K562 (cell line): ENCODE measurements at regions not wholly inside any gene's neighbourhood (a gene's known extent, or its start where the extent isn't known, plus 50 kb on each side); places are given as distances from the start of the nearest gene placed in this dataset.

Source experiments
- ATAC-seq: fragments of 200-7000 bp; cut with Tn5 transposase; 3 replicates; pipeline ENCODE4 v1.9.1; 2020; ENCODE audit warnings: moderate library complexity
- BruUV-seq: library from RNA; stranded (reverse); fragments of 400-500 nt; replicated peaks from 2 replicates; lab custom pipeline; 2021; lab: Mats Ljungman, UMichigan
- CTCF ChIA-PET: fragments of 300-600 bp; formaldehyde crosslinking; extraction: SDS; loops from one replicate; lab custom pipeline; 2021; ENCODE audit warnings: low intra/inter-chr PET ratio; lab: Yijun Ruan, JAX
- POLR2A ChIA-PET: fragments of 300-600, 350-650 bp; sonication (Branson Sonifier 250); formaldehyde crosslinking; extraction: SDS; loops from one replicate; lab custom pipeline; 2021; ENCODE audit warnings: antibody characterized with exemption, inconsistent platforms; lab: Yijun Ruan, JAX
- DNase-seq, 4 experiments: peaks; one replicate each; pipeline versions ENCODE4 v3.0.0 to v3.0.0-alpha.2; 2011 to 2018; ENCODE audit warnings: low spot score in 3 of 4, mixed read lengths in 3 of 4; ENCODE audit errors: extremely low read depth in 1 of 4
- FAIRE-seq: peaks from 2 replicates; lab custom pipeline; 2011; peaks lifted over from hg19 to GRCh38; lab: Jason Lieb, UNC
- H2AFZ ChIP-seq: 2 replicates; pipeline ENCODE4 v1.6.0; 2011; ENCODE audit warnings: low read depth, low read length, control low read depth, inconsistent platforms
- H3K27ac ChIP-seq: fragments of 200-600 bp; 3 replicates; pipeline ENCODE4 v1.8.0; 2011; ENCODE audit warnings: low read depth, mild to moderate bottlenecking, control low read depth, inconsistent platforms, low read length, moderate library complexity, mixed read lengths; ENCODE audit errors: extremely low read depth
- H3K27me3 ChIP-seq, 2 experiments: fragments of 300-600 bp in 1 of 2; 2 replicates in 1 of 2; 3 replicates in 1 of 2; pipeline versions ENCODE4 v1.6.0 to v1.8.0; 2011; ENCODE audit warnings: inconsistent platforms in 2 of 2, low read length in 2 of 2, mild to moderate bottlenecking in 1 of 2, mixed read lengths in 1 of 2, moderate library complexity in 1 of 2; ENCODE audit not compliant: control insufficient read depth in 2 of 2, insufficient read depth in 2 of 2
- H3K36me3 ChIP-seq: fragments of 300-600 bp; 3 replicates; pipeline ENCODE4 v1.8.0; 2011; ENCODE audit warnings: mild to moderate bottlenecking, low read length, inconsistent platforms; ENCODE audit not compliant: control insufficient read depth, insufficient read depth
- H3K4me1 ChIP-seq, 2 experiments: fragments of 200-600 bp in 1 of 2; replicated peaks in 1 of 2; 2 replicates in 1 of 2; 3 replicates in 1 of 2; pipeline versions ENCODE4 v1.5.1 to v1.8.0; 2011; ENCODE audit warnings: inconsistent platforms in 2 of 2, low read length in 2 of 2, mild to moderate bottlenecking in 1 of 2, mixed read lengths in 1 of 2, moderate library complexity in 1 of 2; ENCODE audit not compliant: control insufficient read depth in 2 of 2, insufficient read depth in 2 of 2
- H3K4me2 ChIP-seq: 2 replicates; pipeline ENCODE4 v1.6.1; 2011; ENCODE audit warnings: low read length, control low read depth, inconsistent platforms, mixed read lengths; ENCODE audit not compliant: insufficient read depth
- H3K4me3 ChIP-seq: fragments of 200-600 bp; sonication (generic), shearing (Covaris generic); 2 replicates; pipeline ENCODE4 v1.5.1; 2016; ENCODE audit warnings: control low read depth, inconsistent platforms
- H3K79me2 ChIP-seq: fragments of 200-600 bp; 3 replicates; pipeline ENCODE4 v1.8.0; 2011; ENCODE audit warnings: low read length, inconsistent platforms; ENCODE audit not compliant: control insufficient read depth, insufficient read depth
- H3K9ac ChIP-seq, 2 experiments: 2 replicates each; pipeline versions ENCODE4 v1.6.0 to v1.6.1; 2011; ENCODE audit warnings: low read depth in 2 of 2, low read length in 2 of 2, control low read depth in 1 of 2, inconsistent platforms in 1 of 2, mild to moderate bottlenecking in 1 of 2, mixed read lengths in 1 of 2; ENCODE audit not compliant: insufficient read depth in 1 of 2
- H3K9me1 ChIP-seq: one replicate; pipeline ENCODE4 v1.6.0; 2011; ENCODE audit warnings: inconsistent platforms, mild to moderate bottlenecking, low read length, moderate library complexity; ENCODE audit not compliant: control insufficient read depth, insufficient read depth
- H3K9me3 ChIP-seq: replicated peaks from 2 replicates; pipeline ENCODE4 v1.5.1; 2011; ENCODE audit warnings: low read depth, low read length, inconsistent platforms; ENCODE audit not compliant: control insufficient read depth, insufficient read depth
- H4K20me1 ChIP-seq: replicated peaks from 2 replicates; pipeline ENCODE4 v1.6.1; 2011; ENCODE audit warnings: low read length, inconsistent platforms, mixed read lengths; ENCODE audit not compliant: control insufficient read depth, insufficient read depth
- GABPA ChIP-seq: fragments of 200-800 bp; sonication (Bioruptor generic); conservative IDR thresholded peaks from 2 replicates; pipeline ENCODE4 v1.6.1; 2016; ENCODE audit warnings: low read depth, missing genetic modification characterization, missing compliant biosample characterization
- MTA3 ChIP-seq: fragments of 450-650 bp; formaldehyde crosslinking; IDR thresholded peaks from 2 replicates; pipeline ENCODE4 v1.6.1; 2017; ENCODE audit warnings: mild to moderate bottlenecking, borderline replicate concordance
- WGBS: fragments of 100-300 bp; shearing (Covaris generic); methylation state at CpG from one replicate; pipeline ENCODE4 v1.1.6; 2016; ENCODE audit warnings: low coverage, mixed read lengths; ENCODE audit not compliant: insufficient coverage; ENCODE audit errors: missing lambda C conversion rate; 5-methylcytosine and 5-hydroxymethylcytosine counted together
- in situ Hi-C: fragments of 300-500 bp; cut with MboI; formaldehyde crosslinking; loops from 4 replicates; pipeline ENCODE4 v1.15.0; 2018; ENCODE audit warnings: inconsistent platforms, mixed read lengths
- intact Hi-C: fragments of 100-400 bp; cut with micrococcal nuclease; formaldehyde crosslinking; loops from 2 replicates; pipeline ENCODE4 v1.14.2; 2022
- TF ChIP-seq, protein P1 (sequence below): fragments of 450-650 bp; IDR thresholded peaks from 2 replicates; pipeline ENCODE4 v1.6.1; 2018; ENCODE audit not compliant: partially characterized antibody
- TF ChIP-seq, protein P2 (sequence below): fragments of 450-650 bp; IDR thresholded peaks from 2 replicates; pipeline ENCODE4 v1.6.1; 2016; ENCODE audit warnings: mild to moderate bottlenecking, moderate library complexity

GRCh38 chr5:152125661-152126205, 201.1 kb upstream of the GLRA1 start:
- in situ Hi-C loops = loop anchor here (25.0 kb wide), 1 partner anchor 288 kb away; no protein-coding TSS in a partner anchor
- TF ChIP-seq GABPA (tag) (no peak), MTA3 (no peak)
- TF ChIP-seq, protein P1, sequence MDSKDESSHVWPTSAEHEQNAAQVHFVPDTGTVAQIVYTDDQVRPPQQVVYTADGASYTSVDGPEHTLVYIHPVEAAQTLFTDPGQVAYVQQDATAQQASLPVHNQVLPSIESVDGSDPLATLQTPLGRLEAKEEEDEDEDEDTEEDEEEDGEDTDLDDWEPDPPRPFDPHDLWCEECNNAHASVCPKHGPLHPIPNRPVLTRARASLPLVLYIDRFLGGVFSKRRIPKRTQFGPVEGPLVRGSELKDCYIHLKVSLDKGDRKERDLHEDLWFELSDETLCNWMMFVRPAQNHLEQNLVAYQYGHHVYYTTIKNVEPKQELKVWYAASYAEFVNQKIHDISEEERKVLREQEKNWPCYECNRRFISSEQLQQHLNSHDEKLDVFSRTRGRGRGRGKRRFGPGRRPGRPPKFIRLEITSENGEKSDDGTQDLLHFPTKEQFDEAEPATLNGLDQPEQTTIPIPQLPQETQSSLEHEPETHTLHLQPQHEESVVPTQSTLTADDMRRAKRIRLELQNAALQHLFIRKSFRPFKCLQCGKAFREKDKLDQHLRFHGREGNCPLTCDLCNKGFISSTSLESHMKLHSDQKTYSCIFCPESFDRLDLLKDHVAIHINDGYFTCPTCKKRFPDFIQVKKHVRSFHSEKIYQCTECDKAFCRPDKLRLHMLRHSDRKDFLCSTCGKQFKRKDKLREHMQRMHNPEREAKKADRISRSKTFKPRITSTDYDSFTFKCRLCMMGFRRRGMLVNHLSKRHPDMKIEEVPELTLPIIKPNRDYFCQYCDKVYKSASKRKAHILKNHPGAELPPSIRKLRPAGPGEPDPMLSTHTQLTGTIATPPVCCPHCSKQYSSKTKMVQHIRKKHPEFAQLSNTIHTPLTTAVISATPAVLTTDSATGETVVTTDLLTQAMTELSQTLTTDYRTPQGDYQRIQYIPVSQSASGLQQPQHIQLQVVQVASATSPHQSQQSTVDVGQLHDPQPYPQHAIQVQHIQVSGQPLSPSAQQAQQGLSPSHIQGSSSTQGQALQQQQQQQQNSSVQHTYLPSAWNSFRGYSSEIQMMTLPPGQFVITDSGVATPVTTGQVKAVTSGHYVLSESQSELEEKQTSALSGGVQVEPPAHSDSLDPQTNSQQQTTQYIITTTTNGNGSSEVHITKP = no peak
- TF ChIP-seq, protein P2, sequence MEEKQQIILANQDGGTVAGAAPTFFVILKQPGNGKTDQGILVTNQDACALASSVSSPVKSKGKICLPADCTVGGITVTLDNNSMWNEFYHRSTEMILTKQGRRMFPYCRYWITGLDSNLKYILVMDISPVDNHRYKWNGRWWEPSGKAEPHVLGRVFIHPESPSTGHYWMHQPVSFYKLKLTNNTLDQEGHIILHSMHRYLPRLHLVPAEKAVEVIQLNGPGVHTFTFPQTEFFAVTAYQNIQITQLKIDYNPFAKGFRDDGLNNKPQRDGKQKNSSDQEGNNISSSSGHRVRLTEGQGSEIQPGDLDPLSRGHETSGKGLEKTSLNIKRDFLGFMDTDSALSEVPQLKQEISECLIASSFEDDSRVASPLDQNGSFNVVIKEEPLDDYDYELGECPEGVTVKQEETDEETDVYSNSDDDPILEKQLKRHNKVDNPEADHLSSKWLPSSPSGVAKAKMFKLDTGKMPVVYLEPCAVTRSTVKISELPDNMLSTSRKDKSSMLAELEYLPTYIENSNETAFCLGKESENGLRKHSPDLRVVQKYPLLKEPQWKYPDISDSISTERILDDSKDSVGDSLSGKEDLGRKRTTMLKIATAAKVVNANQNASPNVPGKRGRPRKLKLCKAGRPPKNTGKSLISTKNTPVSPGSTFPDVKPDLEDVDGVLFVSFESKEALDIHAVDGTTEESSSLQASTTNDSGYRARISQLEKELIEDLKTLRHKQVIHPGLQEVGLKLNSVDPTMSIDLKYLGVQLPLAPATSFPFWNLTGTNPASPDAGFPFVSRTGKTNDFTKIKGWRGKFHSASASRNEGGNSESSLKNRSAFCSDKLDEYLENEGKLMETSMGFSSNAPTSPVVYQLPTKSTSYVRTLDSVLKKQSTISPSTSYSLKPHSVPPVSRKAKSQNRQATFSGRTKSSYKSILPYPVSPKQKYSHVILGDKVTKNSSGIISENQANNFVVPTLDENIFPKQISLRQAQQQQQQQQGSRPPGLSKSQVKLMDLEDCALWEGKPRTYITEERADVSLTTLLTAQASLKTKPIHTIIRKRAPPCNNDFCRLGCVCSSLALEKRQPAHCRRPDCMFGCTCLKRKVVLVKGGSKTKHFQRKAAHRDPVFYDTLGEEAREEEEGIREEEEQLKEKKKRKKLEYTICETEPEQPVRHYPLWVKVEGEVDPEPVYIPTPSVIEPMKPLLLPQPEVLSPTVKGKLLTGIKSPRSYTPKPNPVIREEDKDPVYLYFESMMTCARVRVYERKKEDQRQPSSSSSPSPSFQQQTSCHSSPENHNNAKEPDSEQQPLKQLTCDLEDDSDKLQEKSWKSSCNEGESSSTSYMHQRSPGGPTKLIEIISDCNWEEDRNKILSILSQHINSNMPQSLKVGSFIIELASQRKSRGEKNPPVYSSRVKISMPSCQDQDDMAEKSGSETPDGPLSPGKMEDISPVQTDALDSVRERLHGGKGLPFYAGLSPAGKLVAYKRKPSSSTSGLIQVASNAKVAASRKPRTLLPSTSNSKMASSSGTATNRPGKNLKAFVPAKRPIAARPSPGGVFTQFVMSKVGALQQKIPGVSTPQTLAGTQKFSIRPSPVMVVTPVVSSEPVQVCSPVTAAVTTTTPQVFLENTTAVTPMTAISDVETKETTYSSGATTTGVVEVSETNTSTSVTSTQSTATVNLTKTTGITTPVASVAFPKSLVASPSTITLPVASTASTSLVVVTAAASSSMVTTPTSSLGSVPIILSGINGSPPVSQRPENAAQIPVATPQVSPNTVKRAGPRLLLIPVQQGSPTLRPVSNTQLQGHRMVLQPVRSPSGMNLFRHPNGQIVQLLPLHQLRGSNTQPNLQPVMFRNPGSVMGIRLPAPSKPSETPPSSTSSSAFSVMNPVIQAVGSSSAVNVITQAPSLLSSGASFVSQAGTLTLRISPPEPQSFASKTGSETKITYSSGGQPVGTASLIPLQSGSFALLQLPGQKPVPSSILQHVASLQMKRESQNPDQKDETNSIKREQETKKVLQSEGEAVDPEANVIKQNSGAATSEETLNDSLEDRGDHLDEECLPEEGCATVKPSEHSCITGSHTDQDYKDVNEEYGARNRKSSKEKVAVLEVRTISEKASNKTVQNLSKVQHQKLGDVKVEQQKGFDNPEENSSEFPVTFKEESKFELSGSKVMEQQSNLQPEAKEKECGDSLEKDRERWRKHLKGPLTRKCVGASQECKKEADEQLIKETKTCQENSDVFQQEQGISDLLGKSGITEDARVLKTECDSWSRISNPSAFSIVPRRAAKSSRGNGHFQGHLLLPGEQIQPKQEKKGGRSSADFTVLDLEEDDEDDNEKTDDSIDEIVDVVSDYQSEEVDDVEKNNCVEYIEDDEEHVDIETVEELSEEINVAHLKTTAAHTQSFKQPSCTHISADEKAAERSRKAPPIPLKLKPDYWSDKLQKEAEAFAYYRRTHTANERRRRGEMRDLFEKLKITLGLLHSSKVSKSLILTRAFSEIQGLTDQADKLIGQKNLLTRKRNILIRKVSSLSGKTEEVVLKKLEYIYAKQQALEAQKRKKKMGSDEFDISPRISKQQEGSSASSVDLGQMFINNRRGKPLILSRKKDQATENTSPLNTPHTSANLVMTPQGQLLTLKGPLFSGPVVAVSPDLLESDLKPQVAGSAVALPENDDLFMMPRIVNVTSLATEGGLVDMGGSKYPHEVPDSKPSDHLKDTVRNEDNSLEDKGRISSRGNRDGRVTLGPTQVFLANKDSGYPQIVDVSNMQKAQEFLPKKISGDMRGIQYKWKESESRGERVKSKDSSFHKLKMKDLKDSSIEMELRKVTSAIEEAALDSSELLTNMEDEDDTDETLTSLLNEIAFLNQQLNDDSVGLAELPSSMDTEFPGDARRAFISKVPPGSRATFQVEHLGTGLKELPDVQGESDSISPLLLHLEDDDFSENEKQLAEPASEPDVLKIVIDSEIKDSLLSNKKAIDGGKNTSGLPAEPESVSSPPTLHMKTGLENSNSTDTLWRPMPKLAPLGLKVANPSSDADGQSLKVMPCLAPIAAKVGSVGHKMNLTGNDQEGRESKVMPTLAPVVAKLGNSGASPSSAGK = no peak

More at GRCh38 chr5:152125661-152126205, 201.1 kb upstream of the GLRA1 start:
- Histone ChIP-seq H3K9ac (no peak overlapping the region), H3K36me3 (no peaks in the 10 kb centered on the region), H3K9me1 (no peaks in the 10 kb centered on the region), H3K4me1 (no peaks in the 10 kb centered on the region), H3K9me3 (no peaks in the 10 kb centered on the region), H3K4me3 (no peak overlapping the region), H3K27me3 (no peaks in the 10 kb centered on the region), H3K27ac (no peak overlapping the region), H2AFZ (no peak overlapping the region), H3K79me2 (no peaks in the 10 kb centered on the region), H4K20me1 (no peaks in the 10 kb centered on the region), H3K4me2 (no peak overlapping the region)
- no peak for DNase-seq
- no TSS peak for BruUV-seq
- FAIRE-seq = no peak
- ChIA-PET CTCF (no interaction called here), POLR2A (no interaction called here)
- ATAC-seq = no peak
- intact Hi-C loops = no loop called here
- 0% methylated on average over 6 of the region's 7 CpGs for WGBS
